ENCODE measurements at regions not wholly inside any gene's neighbourhood (a gene's known extent, or its start where the extent isn't known, plus 50 kb on each side); places are given as distances from the start of the nearest gene placed in this dataset.
A peak's percentile ranks its signal among the peaks of the same experiment; 100 is the strongest.
"Not testable (repeated sequence)": the region's sequence is repeated elsewhere in the genome, so short reads cannot be mapped to it uniquely, and the experiment has no call there.

DNA sequence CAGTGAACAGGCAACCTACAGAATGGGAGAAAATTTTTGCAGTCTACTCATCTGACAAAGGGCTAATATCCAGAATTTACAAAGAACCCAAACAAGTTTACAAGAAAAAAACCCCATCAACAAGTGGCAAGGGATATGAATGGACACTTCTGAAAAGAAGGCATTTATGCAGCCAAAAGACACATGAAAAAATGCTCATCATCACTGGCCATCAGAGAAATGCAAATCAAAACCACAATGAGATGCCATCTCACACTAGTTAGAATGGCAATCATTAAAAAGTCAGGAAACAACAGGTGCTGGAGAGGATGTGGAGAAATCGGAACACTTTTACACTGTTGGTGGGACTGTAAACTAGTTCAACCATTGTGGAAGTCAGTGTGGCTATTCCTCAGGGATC lies 80.3 kb downstream of the ZNF474 start:
- H3K9me3 ChIP-seq; H3K27me3 ChIP-seq; DNase-seq; H3K4me3 ChIP-seq; intact Hi-C loops (cut with DNase I; ENCODE audit: low total_unique reads); H3K4me1 ChIP-seq; H3K36me3 ChIP-seq; H3K27ac ChIP-seq: not testable (repeated sequence)

DNA sequence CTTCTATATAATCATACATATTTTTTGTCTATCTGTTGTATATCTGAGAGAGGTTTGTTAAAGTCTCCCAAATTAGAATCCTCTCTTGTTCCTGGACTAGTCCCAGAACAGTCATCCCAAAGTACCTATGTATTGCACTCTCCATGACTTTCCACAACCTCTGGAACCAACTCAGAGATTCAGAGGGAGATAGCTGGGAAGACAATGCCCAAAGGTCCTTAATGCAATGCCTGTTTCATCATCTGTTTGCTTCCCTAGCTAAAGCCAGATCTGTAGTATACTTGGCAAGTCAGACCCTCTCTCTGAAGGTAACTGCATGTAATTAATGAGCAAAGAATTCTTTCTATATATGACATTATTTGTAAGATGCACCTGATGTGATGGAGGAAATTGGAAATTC lies 89.4 kb downstream of the ZNF474 start:
- Histone ChIP-seq H3K27ac (no peak overlapping the region), H3K4me3 (no peak overlapping the region), H3K27me3 (no peaks in the 10 kb centered on the region), H3K4me1 (no peaks in the 10 kb centered on the region), H3K9me3 (peaks cover 0 to under 1% (median 0%) of the 10 kb centered on the region in 3 donors), H3K36me3 (no peaks in the 10 kb centered on the region)
- DNase-seq = no peak
- TF ChIP-seq, protein P1, sequence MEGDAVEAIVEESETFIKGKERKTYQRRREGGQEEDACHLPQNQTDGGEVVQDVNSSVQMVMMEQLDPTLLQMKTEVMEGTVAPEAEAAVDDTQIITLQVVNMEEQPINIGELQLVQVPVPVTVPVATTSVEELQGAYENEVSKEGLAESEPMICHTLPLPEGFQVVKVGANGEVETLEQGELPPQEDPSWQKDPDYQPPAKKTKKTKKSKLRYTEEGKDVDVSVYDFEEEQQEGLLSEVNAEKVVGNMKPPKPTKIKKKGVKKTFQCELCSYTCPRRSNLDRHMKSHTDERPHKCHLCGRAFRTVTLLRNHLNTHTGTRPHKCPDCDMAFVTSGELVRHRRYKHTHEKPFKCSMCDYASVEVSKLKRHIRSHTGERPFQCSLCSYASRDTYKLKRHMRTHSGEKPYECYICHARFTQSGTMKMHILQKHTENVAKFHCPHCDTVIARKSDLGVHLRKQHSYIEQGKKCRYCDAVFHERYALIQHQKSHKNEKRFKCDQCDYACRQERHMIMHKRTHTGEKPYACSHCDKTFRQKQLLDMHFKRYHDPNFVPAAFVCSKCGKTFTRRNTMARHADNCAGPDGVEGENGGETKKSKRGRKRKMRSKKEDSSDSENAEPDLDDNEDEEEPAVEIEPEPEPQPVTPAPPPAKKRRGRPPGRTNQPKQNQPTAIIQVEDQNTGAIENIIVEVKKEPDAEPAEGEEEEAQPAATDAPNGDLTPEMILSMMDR (IDR thresholded peaks at IDR 0.05) = no peak
- intact Hi-C loops (cut with DNase I; ENCODE audit: low total_unique reads) = no loop called here

DNA sequence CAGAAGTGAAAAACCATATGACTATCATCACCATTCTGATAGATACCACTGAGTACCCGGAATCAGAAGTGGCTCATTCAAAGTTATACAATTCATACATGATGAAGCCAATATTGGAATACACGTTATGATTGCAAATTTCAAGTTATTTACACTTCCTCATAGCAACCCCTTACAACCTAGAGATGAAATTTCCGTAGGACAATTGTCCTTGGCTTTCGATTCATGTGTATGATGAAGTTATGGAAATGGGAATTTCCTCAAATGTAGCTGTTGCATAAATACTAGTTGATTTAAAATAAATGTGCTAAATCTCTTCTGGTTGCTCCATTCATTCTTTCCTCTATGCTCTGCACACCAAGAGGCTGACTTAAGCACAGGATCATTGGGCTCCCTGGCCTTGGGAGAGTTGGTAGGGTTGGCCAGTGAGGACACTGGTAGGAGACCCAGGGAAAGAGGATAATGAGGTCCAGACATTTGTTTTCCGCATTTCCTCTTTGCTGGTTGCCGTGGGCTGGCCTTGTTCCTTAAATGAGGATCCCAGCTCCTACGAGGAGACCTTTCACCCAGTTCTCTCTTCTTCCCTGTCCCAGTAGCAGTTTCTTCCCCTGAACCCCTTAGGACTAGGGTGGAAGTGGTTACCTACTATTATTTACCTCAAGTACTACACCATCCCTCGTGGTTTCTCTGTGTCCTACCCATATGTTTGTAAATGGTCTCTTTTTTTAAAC lies 90.3 kb downstream of the ZNF474 start:
- no peaks in the 10 kb centered on the region for H3K36me3 ChIP-seq
- peaks cover 0 to 5% (median 0%) of the 10 kb centered on the region in 3 donors for H3K9me3 ChIP-seq
- DNase-seq = no peak
- intact Hi-C loops (cut with DNase I; ENCODE audit: low total_unique reads) = no loop called here
- H3K4me1 ChIP-seq = no peaks in the 10 kb centered on the region
- no peak overlapping the region for H3K4me3 ChIP-seq
- TF ChIP-seq, protein P1 (IDR thresholded peaks at IDR 0.05) = no peak
- no peak overlapping the region for H3K27ac ChIP-seq
- H3K27me3 ChIP-seq = no peaks in the 10 kb centered on the region

DNA sequence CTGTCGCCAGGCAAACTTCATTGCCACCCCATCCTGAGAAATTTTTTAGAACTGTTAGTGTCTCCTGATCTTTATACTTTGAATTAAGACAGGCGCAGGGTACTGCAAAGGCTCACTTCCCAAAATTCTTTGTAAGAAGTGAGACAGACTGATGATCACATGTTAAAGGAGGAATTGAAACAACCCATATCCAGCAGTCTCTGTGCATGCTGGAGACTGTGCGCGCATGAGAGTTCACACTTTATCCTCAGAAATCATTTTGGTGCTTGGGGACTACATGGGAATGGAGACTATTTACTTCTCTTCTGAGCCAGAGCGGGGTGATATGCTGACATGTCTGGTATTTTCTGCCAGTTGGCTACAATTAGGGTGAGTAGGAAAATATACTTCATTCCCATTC lies 91.2 kb downstream of the ZNF474 start:
- intact Hi-C loops (cut with DNase I; ENCODE audit: low total_unique reads) = no loop called here
- no peak overlapping the region for H3K27ac ChIP-seq
- peak in 1 of 2 donors; percentile 36 for DNase-seq

DNA sequence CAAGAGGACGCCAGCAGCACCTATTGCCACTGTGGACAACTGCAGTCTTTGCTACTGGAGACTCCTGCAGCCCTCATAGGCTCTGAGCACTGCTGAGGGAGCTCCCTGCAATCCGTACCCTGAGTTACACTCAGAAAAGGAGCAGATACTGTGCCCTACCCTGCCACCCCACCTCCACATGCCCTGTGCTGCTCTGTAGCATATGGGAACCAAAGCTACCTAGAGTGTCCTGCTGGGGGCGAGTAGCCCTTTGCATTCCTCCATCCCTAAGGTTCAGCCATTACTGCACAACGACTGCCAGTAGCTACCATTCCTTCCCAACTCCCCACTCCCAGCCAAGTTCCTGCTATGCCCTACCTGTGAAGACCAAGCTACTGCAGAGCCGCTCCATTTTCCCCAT lies 90.2 kb upstream of the SNCAIP start:
- H3K4me1 ChIP-seq = no peaks in the 10 kb centered on the region
- intact Hi-C loops (cut with DNase I; ENCODE audit: low total_unique reads) = no loop called here
- H3K9me3 ChIP-seq = peaks cover 0 to 5% (median 0%) of the 10 kb centered on the region in 3 donors
- TF ChIP-seq, protein P1 (IDR thresholded peaks at IDR 0.05) = no peak
- DNase-seq = no peak
- H3K27ac ChIP-seq = no peak overlapping the region
- H3K27me3 ChIP-seq = no peaks in the 10 kb centered on the region
- H3K4me3 ChIP-seq = no peak overlapping the region
- no peaks in the 10 kb centered on the region for H3K36me3 ChIP-seq

More for the DNA sequence above, 91.2 kb downstream of the ZNF474 start:
- TF ChIP-seq, protein P1 (IDR thresholded peaks at IDR 0.05) = no peak
- Histone ChIP-seq H3K9me3 (peaks cover 0 to 5% (median 0%) of the 10 kb centered on the region in 3 donors), H3K36me3 (no peaks in the 10 kb centered on the region), H3K4me1 (no peaks in the 10 kb centered on the region), H3K4me3 (no peak overlapping the region), H3K27me3 (no peaks in the 10 kb centered on the region)

DNA sequence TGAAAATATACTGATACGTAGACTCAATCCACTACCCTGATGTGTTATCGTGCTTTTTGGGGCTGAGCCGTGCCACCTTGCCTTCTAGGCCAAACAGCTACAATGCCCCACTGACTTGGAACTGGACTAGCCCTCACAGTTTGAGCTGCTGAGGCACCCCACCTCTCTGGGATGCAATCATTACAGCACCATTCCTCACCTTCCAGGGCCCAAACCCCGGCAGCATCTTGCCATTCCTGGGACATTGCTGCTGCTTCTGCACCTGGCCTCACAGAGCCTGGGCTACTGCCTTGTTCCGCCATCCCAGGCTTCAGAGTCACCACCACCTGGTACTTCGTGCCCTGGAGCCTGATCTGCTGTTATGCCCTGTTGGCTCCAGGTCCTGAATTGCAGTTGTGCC lies 89.5 kb upstream of the SNCAIP start:
- Histone ChIP-seq H3K27ac (no peak overlapping the region), H3K27me3 (no peaks in the 10 kb centered on the region), H3K4me3 (no peak overlapping the region), H3K9me3 (peaks cover 0 to 5% (median 0%) of the 10 kb centered on the region in 3 donors), H3K4me1 (no peaks in the 10 kb centered on the region), H3K36me3 (no peaks in the 10 kb centered on the region)
- TF ChIP-seq, protein P1 (IDR thresholded peaks at IDR 0.05) = no peak
- intact Hi-C loops (cut with DNase I; ENCODE audit: low total_unique reads) = no loop called here
- DNase-seq = no peak
